NT2/D1 (cell line): ENCODE measurements at regions not wholly inside any gene's neighbourhood (a gene's known extent, or its start where the extent isn't known, plus 50 kb on each side); places are given as distances from the start of the nearest gene placed in this dataset.

ENCODE experiments used
- DNase-seq: peaks from one replicate; pipeline ENCODE4 v3.0.0-alpha.2; 2011; ENCODE audit warnings: low read depth, low spot score
- H3K27me3 ChIP-seq: 2 replicates; pipeline ENCODE4 v1.6.0; 2011; ENCODE audit warnings: mild to moderate bottlenecking; ENCODE audit not compliant: insufficient read length, insufficient read depth
- H3K36me3 ChIP-seq: 2 replicates; pipeline ENCODE4 v1.6.1; 2011; ENCODE audit warnings: mild to moderate bottlenecking, low read length, mixed read lengths; ENCODE audit not compliant: insufficient read depth, insufficient read length
- H3K4me1 ChIP-seq: 2 replicates; pipeline ENCODE4 v1.5.1; 2011; ENCODE audit not compliant: insufficient read depth, insufficient read length
- H3K4me3 ChIP-seq: 2 replicates; pipeline ENCODE4 v1.5.1; 2011; ENCODE audit warnings: low read depth; ENCODE audit not compliant: insufficient read length
- H3K9ac ChIP-seq: 2 replicates; pipeline ENCODE4 v1.6.0; 2011; ENCODE audit warnings: low read depth; ENCODE audit not compliant: insufficient read length
- H3K9me3 ChIP-seq: 2 replicates; pipeline ENCODE4 v1.5.1; 2011; ENCODE audit warnings: mild to moderate bottlenecking, low read length; ENCODE audit not compliant: insufficient read depth
- SUZ12 ChIP-seq: IDR thresholded peaks from 2 replicates; pipeline ENCODE4 v1.6.1; 2011; ENCODE audit not compliant: insufficient read length, insufficient read depth; ENCODE audit errors: extremely low read depth
- YY1 ChIP-seq: IDR thresholded peaks from 2 replicates; pipeline ENCODE4 v1.6.1; 2011; ENCODE audit not compliant: insufficient read length, insufficient read depth
- ZNF274 ChIP-seq: IDR thresholded peaks from 2 replicates; pipeline ENCODE4 v1.6.1; 2011; ENCODE audit warnings: mild to moderate bottlenecking, low read depth, low read length

DNA sequence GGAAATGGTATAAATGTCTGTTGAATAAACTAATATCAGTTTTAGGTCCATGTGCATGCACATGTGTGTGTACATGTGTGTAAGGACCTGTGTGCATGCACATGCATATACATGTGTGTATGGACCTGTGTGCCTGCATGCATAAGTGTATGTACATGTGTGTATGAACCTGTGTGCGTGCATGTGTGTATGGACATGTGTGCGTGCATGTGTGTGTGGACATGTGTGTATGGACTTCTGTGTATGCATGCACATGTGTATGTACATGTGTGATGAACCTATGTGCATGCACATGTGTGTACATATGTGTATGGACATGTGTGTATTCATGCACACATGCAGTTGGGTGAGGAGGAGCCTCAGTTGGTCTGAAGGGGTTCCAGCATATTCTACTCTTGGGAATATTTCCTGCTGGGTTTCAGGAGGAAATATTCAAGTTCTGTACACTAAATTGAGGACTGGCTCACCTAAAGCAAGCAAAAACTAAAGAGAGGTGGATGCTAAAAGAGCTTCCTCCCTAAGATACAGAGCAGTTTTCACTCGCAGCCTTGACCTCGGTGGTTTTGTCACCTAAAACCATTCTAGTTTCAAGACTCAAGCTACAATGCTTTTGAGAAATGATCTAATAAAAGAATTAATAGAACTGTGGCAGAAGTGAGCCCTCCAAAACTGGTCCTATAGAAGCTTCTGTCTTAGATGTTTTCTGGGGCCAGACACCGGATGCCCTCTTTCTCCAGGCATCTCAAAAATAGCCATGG is 742.8 kb downstream of the MAFB start:
- no peaks in the 10 kb centered on the region for H3K4me1 ChIP-seq

DNA sequence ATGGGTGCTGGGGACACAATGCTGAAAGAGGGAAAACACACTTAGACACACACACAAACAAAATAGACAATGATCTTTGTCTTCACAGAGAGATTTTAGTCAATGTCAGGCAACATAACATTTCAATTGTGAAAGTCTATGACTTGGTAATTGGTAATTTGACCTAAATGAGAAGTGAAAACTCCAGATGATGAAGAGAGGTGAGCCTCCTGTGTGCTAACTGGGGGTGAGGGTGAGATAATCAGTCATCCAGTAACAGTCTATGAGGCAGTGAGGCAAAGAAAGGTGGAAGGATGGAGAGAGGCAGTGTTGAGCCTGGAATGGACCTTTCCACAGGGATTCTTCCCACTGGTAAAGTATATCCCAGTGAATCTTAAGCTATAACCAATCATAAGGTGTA is 744.2 kb downstream of the MAFB start:
- H3K4me3 ChIP-seq: no peak overlapping the region
- no peaks in the 10 kb centered on the region for H3K4me1 ChIP-seq
- H3K9ac ChIP-seq: no peak overlapping the region
- no peak for TF ChIP-seq ZNF274
- no peak for TF ChIP-seq SUZ12
- TF ChIP-seq YY1: no peak
- H3K27me3 ChIP-seq: no peaks in the 10 kb centered on the region
- no peak for DNase-seq
- no peaks in the 10 kb centered on the region for H3K9me3 ChIP-seq
- H3K36me3 ChIP-seq: no peaks in the 10 kb centered on the region

More for the DNA sequence above, 742.8 kb downstream of the MAFB start:
- no peak for DNase-seq
- no peaks in the 10 kb centered on the region for H3K9me3 ChIP-seq
- TF ChIP-seq SUZ12: no peak
- TF ChIP-seq YY1: no peak
- no peak for TF ChIP-seq ZNF274
- no peaks in the 10 kb centered on the region for H3K27me3 ChIP-seq
- no peaks in the 10 kb centered on the region for H3K36me3 ChIP-seq
- H3K4me3 ChIP-seq: no peak overlapping the region
- no peak overlapping the region for H3K9ac ChIP-seq

DNA sequence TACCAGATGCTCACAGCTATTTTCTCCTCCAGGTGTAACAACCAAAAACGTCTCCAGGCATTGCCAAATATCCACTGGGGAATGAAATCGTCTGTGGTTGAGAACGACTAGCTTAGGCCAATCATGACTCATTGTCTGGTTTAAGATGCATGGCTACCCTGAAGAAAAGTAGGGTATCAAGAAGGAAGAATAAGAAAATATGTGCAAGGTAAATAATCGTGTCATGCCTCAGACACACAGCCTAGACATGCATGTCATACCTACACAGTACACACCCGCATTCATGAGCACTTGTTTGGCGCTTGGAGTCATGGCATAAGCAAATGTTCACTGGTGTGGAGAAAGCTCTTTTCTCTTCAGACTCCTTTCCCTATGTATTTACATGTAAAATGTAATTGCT is 745.7 kb downstream of the MAFB start:
- TF ChIP-seq ZNF274: no peak
- TF ChIP-seq YY1: no peak
- TF ChIP-seq SUZ12: no peak
- Histone ChIP-seq H3K27me3 (no peaks in the 10 kb centered on the region), H3K9me3 (no peaks in the 10 kb centered on the region), H3K4me1 (no peaks in the 10 kb centered on the region), H3K36me3 (no peaks in the 10 kb centered on the region), H3K4me3 (no peak overlapping the region), H3K9ac (no peak overlapping the region)
- no peak for DNase-seq

DNA sequence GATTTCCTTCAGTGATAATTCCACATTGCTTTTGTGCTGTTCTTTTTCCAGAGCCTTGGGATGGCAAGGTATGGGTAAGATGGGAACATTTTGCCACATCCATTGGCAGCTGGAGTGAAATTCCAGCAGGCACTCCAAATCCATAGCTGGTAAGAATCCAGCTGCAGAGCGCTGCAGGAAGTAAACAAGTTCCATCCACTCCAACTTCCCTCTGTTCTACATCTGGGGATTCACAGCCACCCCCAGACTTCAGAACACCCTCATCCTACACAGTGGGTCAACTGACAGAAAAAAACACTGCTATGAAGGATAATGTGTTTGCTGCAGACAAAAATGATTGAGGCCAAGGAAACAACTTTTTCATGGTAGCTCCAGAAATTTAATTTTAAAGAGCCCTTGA is 747.8 kb downstream of the MAFB start:
- Histone ChIP-seq H3K9ac (no peak overlapping the region), H3K4me1 (no peaks in the 10 kb centered on the region), H3K4me3 (no peak overlapping the region), H3K27me3 (no peaks in the 10 kb centered on the region), H3K36me3 (no peaks in the 10 kb centered on the region), H3K9me3 (no peaks in the 10 kb centered on the region)
- DNase-seq: no peak
- no peak for TF ChIP-seq YY1
- TF ChIP-seq ZNF274: no peak
- no peak for TF ChIP-seq SUZ12

DNA sequence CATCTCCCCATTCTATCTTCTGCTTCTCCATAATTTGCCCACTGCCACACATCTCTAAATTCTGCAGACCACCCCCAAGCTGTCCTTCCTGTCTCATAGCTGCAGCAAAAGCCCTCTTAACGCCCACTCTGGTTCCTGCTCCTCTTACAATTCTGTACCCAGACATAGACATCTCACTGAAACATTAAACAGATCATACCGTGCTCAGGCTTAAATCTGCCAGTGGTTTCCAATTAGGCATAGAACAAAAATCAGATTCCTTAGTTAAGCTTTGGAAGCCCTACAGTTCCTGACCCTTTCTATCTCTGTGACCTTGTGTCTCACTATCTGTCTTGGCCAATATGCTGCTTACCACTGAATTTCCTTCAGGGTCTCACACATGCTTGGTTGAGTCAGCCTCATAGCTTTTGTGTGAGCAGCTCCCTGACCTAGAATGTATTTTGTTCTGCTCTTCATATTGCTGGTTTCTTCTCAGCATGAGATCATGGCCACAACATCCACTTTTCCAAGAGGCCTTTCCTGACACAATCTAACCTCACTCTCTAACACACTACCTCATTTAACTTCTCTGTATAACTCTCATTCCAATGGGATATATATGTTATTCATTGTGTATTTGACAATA is 749.7 kb downstream of the MAFB start:
- Histone ChIP-seq H3K4me3 (no peak overlapping the region), H3K9me3 (no peaks in the 10 kb centered on the region), H3K9ac (no peak overlapping the region), H3K27me3 (no peaks in the 10 kb centered on the region), H3K4me1 (no peaks in the 10 kb centered on the region), H3K36me3 (no peaks in the 10 kb centered on the region)
- DNase-seq: no peak
- TF ChIP-seq ZNF274: no peak
- TF ChIP-seq SUZ12: no peak
- TF ChIP-seq YY1: no peak

DNA sequence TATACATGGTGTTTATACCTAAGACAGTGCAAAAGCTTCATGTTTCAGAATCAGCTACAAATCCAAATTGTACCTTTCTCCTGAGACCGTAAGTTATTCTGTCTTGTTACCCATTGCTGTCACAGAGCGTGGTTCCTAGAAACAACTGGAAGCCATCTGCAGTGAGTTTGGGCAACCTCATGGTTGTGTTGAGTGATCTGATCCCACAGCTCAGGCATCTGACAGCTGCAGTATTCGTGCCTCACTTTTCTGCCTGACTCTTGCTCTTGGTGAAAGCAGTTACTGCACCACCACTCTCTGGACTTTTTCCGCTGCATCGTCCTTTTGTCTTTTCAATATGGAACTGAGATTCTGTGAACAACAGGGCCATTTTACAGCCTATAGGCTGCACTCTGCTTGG is 752.6 kb downstream of the MAFB start:
- no peaks in the 10 kb centered on the region for H3K27me3 ChIP-seq
- no peak for DNase-seq
- no peaks in the 10 kb centered on the region; the same call in 1 of the 2 replicates for H3K9me3 ChIP-seq
- H3K4me3 ChIP-seq: no peak overlapping the region
- H3K36me3 ChIP-seq: no peaks in the 10 kb centered on the region
- TF ChIP-seq SUZ12: no peak
- TF ChIP-seq YY1: no peak
- TF ChIP-seq ZNF274: no peak
- H3K9ac ChIP-seq: no peak overlapping the region
- H3K4me1 ChIP-seq: no peaks in the 10 kb centered on the region

DNA sequence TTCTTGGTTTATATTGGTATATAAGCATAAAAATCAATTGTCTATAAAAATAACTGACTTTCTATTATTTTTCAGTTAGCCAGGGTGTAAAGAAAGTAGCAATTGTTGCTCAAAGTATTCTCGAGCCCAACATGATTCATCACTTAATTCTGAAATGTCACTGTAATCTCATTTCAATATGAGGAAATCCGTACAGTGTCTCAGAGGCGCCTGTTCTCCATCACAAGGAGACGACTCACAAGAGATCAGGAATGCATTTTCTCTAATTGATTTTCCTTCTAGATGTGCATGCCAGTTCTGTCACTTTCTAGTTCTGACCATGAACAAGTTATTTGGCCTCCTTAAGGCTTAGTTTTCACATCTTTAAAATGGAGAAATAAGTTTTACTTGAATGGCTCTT is 753.1 kb downstream of the MAFB start:
- peaks cover 3% of the 10 kb centered on the region; the same call in 1 of the 2 replicates for H3K9me3 ChIP-seq
- no peak for TF ChIP-seq YY1
- TF ChIP-seq SUZ12: no peak
- no peak for TF ChIP-seq ZNF274
- no peaks in the 10 kb centered on the region for H3K36me3 ChIP-seq
- no peak overlapping the region for H3K4me3 ChIP-seq
- H3K4me1 ChIP-seq: no peaks in the 10 kb centered on the region
- DNase-seq: no peak
- no peaks in the 10 kb centered on the region for H3K27me3 ChIP-seq
- H3K9ac ChIP-seq: no peak overlapping the region
